Bronchial epithelial cell (primary cell): ENCODE measurements at regions not wholly inside any gene's neighbourhood (a gene's known extent, or its start where the extent isn't known, plus 50 kb on each side); places are given as distances from the start of the nearest gene placed in this dataset.

Source experiments
- DNase-seq: peaks from one replicate; pipeline ENCODE4 v3.0.0-alpha.2; 2010; ENCODE audit warnings: low read depth
- FAIRE-seq: peaks from 2 replicates; lab custom pipeline; 2011; peaks lifted over from hg19 to GRCh38; lab: Jason Lieb, UNC
- H3K27me3 ChIP-seq: 2 replicates; pipeline ENCODE4 v1.5.1; 2011; ENCODE audit warnings: low read length; ENCODE audit not compliant: control insufficient read depth, insufficient read depth
- H3K36me3 ChIP-seq: 2 replicates; pipeline ENCODE4 v1.5.1; 2011; ENCODE audit warnings: low read length; ENCODE audit not compliant: control insufficient read depth, insufficient read depth
- H3K4me3 ChIP-seq: 2 replicates; pipeline ENCODE4 v1.5.1; 2011; ENCODE audit warnings: mild to moderate bottlenecking, low read depth, low read length, control low read depth
- CTCF ChIP-seq: IDR thresholded peaks from 2 replicates; pipeline ENCODE4 v1.5.1; 2011; ENCODE audit warnings: mild to moderate bottlenecking, moderate library complexity, low read length, control low read depth, inconsistent platforms; ENCODE audit not compliant: insufficient read depth, severe bottlenecking

GRCh38 chr9:95666096-95666784, 149.5 kb upstream of the PTCH1 start:
- no peak for TF ChIP-seq CTCF
- FAIRE-seq, result no peak

GRCh38 chr9:95653246-95653645, 136.5 kb upstream of the PTCH1 start:
- FAIRE-seq (no peak), DNase-seq (no peak)
- TF ChIP-seq CTCF, result no peak
- H3K4me3 ChIP-seq, result no peak overlapping the region
- H3K36me3 ChIP-seq, result no peaks in the 10 kb centered on the region
- H3K27me3 ChIP-seq, result no peaks in the 10 kb centered on the region

More at GRCh38 chr9:95666096-95666784, 149.5 kb upstream of the PTCH1 start:
- no peak for DNase-seq
- Histone ChIP-seq H3K36me3 (no peaks in the 10 kb centered on the region), H3K27me3 (no peaks in the 10 kb centered on the region), H3K4me3 (no peak overlapping the region)

- H3K4me3 ChIP-seq, result no peak overlapping the region
- H3K36me3 ChIP-seq, result no peaks in the 10 kb centered on the region
- FAIRE-seq, result no peak
- no peaks in the 10 kb centered on the region for H3K27me3 ChIP-seq
- no peak for TF ChIP-seq CTCF
- no peak for DNase-seq
Measured at GRCh38 chr9:95650720-95651119, 133.9 kb upstream of the PTCH1 start.

- no peak for FAIRE-seq
- no peak for TF ChIP-seq CTCF
- no peaks in the 10 kb centered on the region for H3K27me3 ChIP-seq
- no peak overlapping the region for H3K4me3 ChIP-seq
- no peaks in the 10 kb centered on the region for H3K36me3 ChIP-seq
- no peak for DNase-seq
Measured at GRCh38 chr9:95649801-95650213, 133.0 kb upstream of the PTCH1 start.

- DNase-seq (no peak), FAIRE-seq (no peak)
- Histone ChIP-seq H3K4me3 (no peak overlapping the region), H3K27me3 (no peaks in the 10 kb centered on the region), H3K36me3 (no peaks in the 10 kb centered on the region)
- TF ChIP-seq CTCF, result no peak
Measured at GRCh38 chr9:95648225-95648624, 131.5 kb upstream of the PTCH1 start.

GRCh38 chr9:95645992-95646391, 129.2 kb upstream of the PTCH1 start:
- peak; percentile 16 for DNase-seq
- FAIRE-seq, result no peak
- Histone ChIP-seq H3K36me3 (no peaks in the 10 kb centered on the region), H3K27me3 (no peaks in the 10 kb centered on the region), H3K4me3 (no peak overlapping the region)
- no peak for TF ChIP-seq CTCF
